Keratinocyte (primary cell): ENCODE measurements at regions not wholly inside any gene's neighbourhood (a gene's known extent, or its start where the extent isn't known, plus 50 kb on each side); places are given as distances from the start of the nearest gene placed in this dataset.

Experiments
- EZH2 ChIP-seq: IDR thresholded peaks from one replicate; pipeline ENCODE4 v1.6.1; 2012; ENCODE audit warnings: inconsistent platforms, mild to moderate bottlenecking, low read length, moderate library complexity
- TF ChIP-seq, protein P1 (sequence below), 3 experiments: IDR thresholded peaks in 1 of 3; conservative IDR thresholded peaks in 1 of 3; optimal IDR thresholded peaks in 1 of 3; 2 replicates in 2 of 3; 3 replicates in 1 of 3; pipeline versions ENCODE3 to v1.5.1; 2011; ENCODE audit warnings: low read length in 3 of 3, mild to moderate bottlenecking in 3 of 3, moderate library complexity in 2 of 3, control low read depth in 1 of 3, inconsistent platforms in 1 of 3; ENCODE audit not compliant: insufficient read depth in 2 of 3; ENCODE audit errors: extremely low read depth in 1 of 3

DNA sequence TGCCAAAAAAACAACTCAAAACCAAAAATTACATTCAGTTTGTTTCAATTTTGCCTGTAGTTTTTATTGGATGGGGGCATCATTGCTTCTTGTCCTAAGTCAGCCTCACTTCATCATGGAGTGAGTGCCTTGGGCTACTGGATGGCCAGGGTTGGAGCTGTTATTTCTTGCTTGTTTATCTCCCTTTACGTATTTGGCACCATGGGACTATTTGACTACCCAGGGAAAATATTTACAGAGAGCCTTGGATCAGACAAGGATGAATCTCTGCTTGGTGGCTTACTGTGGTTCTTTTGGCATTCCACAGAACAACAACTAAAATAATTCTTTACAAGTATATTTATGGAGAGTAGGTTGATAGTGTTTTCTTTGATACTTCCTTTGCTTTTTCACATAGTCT, 160.8 kb upstream of the SEL1L start:
- no peak for TF ChIP-seq EZH2
- TF ChIP-seq, protein P1, sequence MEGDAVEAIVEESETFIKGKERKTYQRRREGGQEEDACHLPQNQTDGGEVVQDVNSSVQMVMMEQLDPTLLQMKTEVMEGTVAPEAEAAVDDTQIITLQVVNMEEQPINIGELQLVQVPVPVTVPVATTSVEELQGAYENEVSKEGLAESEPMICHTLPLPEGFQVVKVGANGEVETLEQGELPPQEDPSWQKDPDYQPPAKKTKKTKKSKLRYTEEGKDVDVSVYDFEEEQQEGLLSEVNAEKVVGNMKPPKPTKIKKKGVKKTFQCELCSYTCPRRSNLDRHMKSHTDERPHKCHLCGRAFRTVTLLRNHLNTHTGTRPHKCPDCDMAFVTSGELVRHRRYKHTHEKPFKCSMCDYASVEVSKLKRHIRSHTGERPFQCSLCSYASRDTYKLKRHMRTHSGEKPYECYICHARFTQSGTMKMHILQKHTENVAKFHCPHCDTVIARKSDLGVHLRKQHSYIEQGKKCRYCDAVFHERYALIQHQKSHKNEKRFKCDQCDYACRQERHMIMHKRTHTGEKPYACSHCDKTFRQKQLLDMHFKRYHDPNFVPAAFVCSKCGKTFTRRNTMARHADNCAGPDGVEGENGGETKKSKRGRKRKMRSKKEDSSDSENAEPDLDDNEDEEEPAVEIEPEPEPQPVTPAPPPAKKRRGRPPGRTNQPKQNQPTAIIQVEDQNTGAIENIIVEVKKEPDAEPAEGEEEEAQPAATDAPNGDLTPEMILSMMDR (optimal IDR thresholded peaks at IDR 0.05 in 1 of 3, IDR thresholded peaks at IDR 0.05 in 1 of 3, conservative IDR thresholded peaks at IDR 0.05 in 1 of 3; ENCODE audit: extremely low read depth in 1 of 3, insufficient read depth in 2 of 3, low read length in 3 of 3), result no peak
